ENCODE measurements at regions not wholly inside any gene's neighbourhood (a gene's known extent, or its start where the extent isn't known, plus 50 kb on each side); places are given as distances from the start of the nearest gene placed in this dataset.
A peak's percentile ranks its signal among the peaks of the same experiment; 100 is the strongest.

GRCh38 chr17:79350533-79350932, 260.3 kb downstream of the RBFOX3 start:
- no peak overlapping the region for H3K4me3 Mint-ChIP-seq
- ATAC-seq: no peak
- H3K36me3 Mint-ChIP-seq (ENCODE audit: low read depth): peaks cover 2% of the 10 kb centered on the region

GRCh38 chr17:79349506-79350400, 261.1 kb downstream of the RBFOX3 start:
- DNase-seq (no peak), ATAC-seq (no peak)
- no peaks in the 10 kb centered on the region for H3K9me3 ChIP-seq (ENCODE audit: control insufficient read depth, low read length, poor library complexity, severe bottlenecking)
- Mint-ChIP-seq H3K4me3 (no peak overlapping the region), H3K27me3 (peaks cover 63% of the 10 kb centered on the region), H3K36me3 (ENCODE audit: low read depth) (peaks cover 2% of the 10 kb centered on the region), H3K4me1 (peaks cover 5% of the 10 kb centered on the region), H3K27ac (no peak overlapping the region)

More at GRCh38 chr17:79350533-79350932, 260.3 kb downstream of the RBFOX3 start:
- H3K27me3 Mint-ChIP-seq: peaks cover 71% of the 10 kb centered on the region
- peaks cover 5% of the 10 kb centered on the region for H3K4me1 Mint-ChIP-seq
- H3K27ac Mint-ChIP-seq: no peak overlapping the region
- DNase-seq: no peak
- H3K9me3 ChIP-seq (ENCODE audit: control insufficient read depth, low read length, poor library complexity, severe bottlenecking): no peaks in the 10 kb centered on the region

GRCh38 chr17:79342376-79342775, 267.8 kb downstream of the ENGASE start:
- H3K4me3 Mint-ChIP-seq: no peak overlapping the region
- H3K27me3 Mint-ChIP-seq: peaks cover 48% of the 10 kb centered on the region
- no peaks in the 10 kb centered on the region for H3K36me3 Mint-ChIP-seq (ENCODE audit: low read depth)
- DNase-seq: no peak
- H3K27ac Mint-ChIP-seq: no peak overlapping the region
- no peak for ATAC-seq
- no peaks in the 10 kb centered on the region for H3K4me1 Mint-ChIP-seq
- H3K9me3 ChIP-seq (ENCODE audit: control insufficient read depth, low read length, poor library complexity, severe bottlenecking): no peaks in the 10 kb centered on the region

- ATAC-seq: no peak
- H3K9me3 ChIP-seq (ENCODE audit: control insufficient read depth, low read length, poor library complexity, severe bottlenecking): no peaks in the 10 kb centered on the region
- H3K36me3 Mint-ChIP-seq (ENCODE audit: low read depth): no peaks in the 10 kb centered on the region
- H3K27me3 Mint-ChIP-seq: peaks cover 42% of the 10 kb centered on the region
- no peak for DNase-seq
- no peak overlapping the region for H3K4me3 Mint-ChIP-seq
- no peaks in the 10 kb centered on the region for H3K4me1 Mint-ChIP-seq
- no peak overlapping the region for H3K27ac Mint-ChIP-seq
Observed at GRCh38 chr17:79341816-79342215, 267.2 kb downstream of the ENGASE start.

GRCh38 chr17:79341222-79341780, 266.7 kb downstream of the ENGASE start:
- Mint-ChIP-seq H3K36me3 (ENCODE audit: low read depth) (no peaks in the 10 kb centered on the region), H3K27ac (no peak overlapping the region), H3K4me3 (no peak overlapping the region), H3K4me1 (no peaks in the 10 kb centered on the region), H3K27me3 (peaks cover 41% of the 10 kb centered on the region)
- DNase-seq: no peak
- peak; percentile 25 for ATAC-seq
- H3K9me3 ChIP-seq (ENCODE audit: control insufficient read depth, low read length, poor library complexity, severe bottlenecking): no peaks in the 10 kb centered on the region

GRCh38 chr17:79340333-79341221, 266.0 kb downstream of the ENGASE start:
- DNase-seq (no peak), ATAC-seq (peak; percentile 75)
- no peaks in the 10 kb centered on the region for H3K9me3 ChIP-seq (ENCODE audit: control insufficient read depth, low read length, poor library complexity, severe bottlenecking)
- Mint-ChIP-seq H3K36me3 (ENCODE audit: low read depth) (no peaks in the 10 kb centered on the region), H3K27me3 (peaks cover 47% of the 10 kb centered on the region), H3K27ac (no peak overlapping the region), H3K4me1 (no peaks in the 10 kb centered on the region), H3K4me3 (no peak overlapping the region)

GRCh38 chr17:79339321-79339720, 264.7 kb downstream of the ENGASE start:
- H3K27ac Mint-ChIP-seq: no peak overlapping the region
- H3K36me3 Mint-ChIP-seq (ENCODE audit: low read depth): no peaks in the 10 kb centered on the region
- no peak overlapping the region for H3K4me3 Mint-ChIP-seq
- DNase-seq: no peak
- H3K9me3 ChIP-seq (ENCODE audit: control insufficient read depth, low read length, poor library complexity, severe bottlenecking): no peaks in the 10 kb centered on the region
- no peak for ATAC-seq
- H3K27me3 Mint-ChIP-seq: peaks cover 59% of the 10 kb centered on the region
- no peaks in the 10 kb centered on the region for H3K4me1 Mint-ChIP-seq

- DNase-seq: no peak
- Mint-ChIP-seq H3K27ac (no peak overlapping the region), H3K27me3 (peaks cover 65% of the 10 kb centered on the region), H3K36me3 (ENCODE audit: low read depth) (peaks cover 4% of the 10 kb centered on the region), H3K4me1 (no peaks in the 10 kb centered on the region), H3K4me3 (no peak overlapping the region)
- no peaks in the 10 kb centered on the region for H3K9me3 ChIP-seq (ENCODE audit: control insufficient read depth, low read length, poor library complexity, severe bottlenecking)
- ATAC-seq: no peak
Observed at GRCh38 chr17:79338604-79339003, 264.0 kb downstream of the ENGASE start.

GRCh38 chr17:79338152-79338551, 263.5 kb downstream of the ENGASE start:
- peaks cover 64% of the 10 kb centered on the region for H3K27me3 Mint-ChIP-seq
- H3K36me3 Mint-ChIP-seq (ENCODE audit: low read depth): peaks cover 4% of the 10 kb centered on the region
- no peaks in the 10 kb centered on the region for H3K9me3 ChIP-seq (ENCODE audit: control insufficient read depth, low read length, poor library complexity, severe bottlenecking)
- H3K27ac Mint-ChIP-seq: no peak overlapping the region
- no peak for DNase-seq
- no peak overlapping the region for H3K4me3 Mint-ChIP-seq
- no peaks in the 10 kb centered on the region for H3K4me1 Mint-ChIP-seq
- ATAC-seq: no peak

- Mint-ChIP-seq H3K4me1 (peaks cover 7% of the 10 kb centered on the region), H3K27ac (no peak overlapping the region), H3K36me3 (ENCODE audit: low read depth) (peaks cover 8% of the 10 kb centered on the region), H3K27me3 (peaks cover 65% of the 10 kb centered on the region), H3K4me3 (no peak overlapping the region)
- ATAC-seq (no peak), DNase-seq (no peak)
- H3K9me3 ChIP-seq (ENCODE audit: control insufficient read depth, low read length, poor library complexity, severe bottlenecking): no peaks in the 10 kb centered on the region
Observed at GRCh38 chr17:79337053-79337452, 262.4 kb downstream of the ENGASE start.

- Mint-ChIP-seq H3K4me1 (peaks cover 7% of the 10 kb centered on the region), H3K27me3 (peaks cover 73% of the 10 kb centered on the region), H3K4me3 (no peak overlapping the region), H3K36me3 (ENCODE audit: low read depth) (peaks cover 8% of the 10 kb centered on the region), H3K27ac (no peak overlapping the region)
- H3K9me3 ChIP-seq (ENCODE audit: control insufficient read depth, low read length, poor library complexity, severe bottlenecking): no peaks in the 10 kb centered on the region
- ATAC-seq: no peak
- DNase-seq: no peak
Observed at GRCh38 chr17:79335456-79335855, 260.8 kb downstream of the ENGASE start.

- H3K27ac Mint-ChIP-seq: no peak overlapping the region
- no peak for ATAC-seq
- H3K27me3 Mint-ChIP-seq: peaks cover 86% of the 10 kb centered on the region
- no peaks in the 10 kb centered on the region for H3K9me3 ChIP-seq (ENCODE audit: control insufficient read depth, low read length, poor library complexity, severe bottlenecking)
- H3K4me3 Mint-ChIP-seq: no peak overlapping the region
- peaks cover 10% of the 10 kb centered on the region for H3K36me3 Mint-ChIP-seq (ENCODE audit: low read depth)
- peaks cover 7% of the 10 kb centered on the region for H3K4me1 Mint-ChIP-seq
- DNase-seq: no peak
Observed at GRCh38 chr17:79332011-79332554, 257.5 kb downstream of the ENGASE start.

- H3K27ac Mint-ChIP-seq: no peak overlapping the region
- no peaks in the 10 kb centered on the region for H3K9me3 ChIP-seq (ENCODE audit: control insufficient read depth, low read length, poor library complexity, severe bottlenecking)
- peaks cover 7% of the 10 kb centered on the region for H3K4me1 Mint-ChIP-seq
- DNase-seq (no peak), ATAC-seq (no peak)
- peaks cover 10% of the 10 kb centered on the region for H3K36me3 Mint-ChIP-seq (ENCODE audit: low read depth)
- H3K27me3 Mint-ChIP-seq: peaks cover 92% of the 10 kb centered on the region
- no peak overlapping the region for H3K4me3 Mint-ChIP-seq
Observed at GRCh38 chr17:79331492-79331891, 256.9 kb downstream of the ENGASE start.

Measured in T-helper 17 cell (primary cell).